ENCODE measurements at regions not wholly inside any gene's neighbourhood (a gene's known extent, or its start where the extent isn't known, plus 50 kb on each side); places are given as distances from the start of the nearest gene placed in this dataset.

DNA sequence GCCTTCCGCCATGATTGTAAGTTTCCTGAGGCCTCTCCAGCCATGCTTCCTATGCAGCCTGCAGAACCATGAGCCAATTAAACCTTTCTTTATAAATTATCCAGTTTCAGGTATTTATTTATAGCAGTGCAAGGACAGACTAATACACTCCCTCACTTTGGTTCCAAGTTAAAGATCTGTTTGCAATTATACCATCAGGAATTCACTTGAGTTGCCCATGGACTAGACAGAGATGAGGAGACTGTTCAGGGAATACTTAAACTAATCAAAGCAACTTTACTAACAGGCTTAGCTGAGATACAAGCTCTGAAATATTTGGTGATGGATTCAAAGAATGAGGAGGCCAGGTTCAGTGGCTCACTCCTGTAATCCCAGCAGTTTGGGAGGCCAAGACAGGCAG, 190.0 kb downstream of the MTCL1 start:
- H3K36me3 ChIP-seq (replicated peaks in 1 of 2; ENCODE audit: control extremely low read depth in 1 of 2, control insufficient read depth in 1 of 2, extremely low read depth in 1 of 2, insufficient read depth in 2 of 2, low read length in 1 of 2), result no peaks in the 10 kb centered on the region
- Mint-ChIP-seq H3K27ac (no peak overlapping the region), H3K4me3 (no peak overlapping the region), H3K27me3 (peaks cover 3% of the 10 kb centered on the region), H3K4me1 (peaks cover under 1% of the 10 kb centered on the region), H3K9me3 (ENCODE audit: insufficient read depth) (peaks cover 3% of the 10 kb centered on the region)
- intact Hi-C loops (cut with micrococcal nuclease), result no loop called here
- WGBS (ENCODE audit: insufficient coverage), result no CpG with 5 or more reads among the region's 1 CpG
- TF ChIP-seq EZH2 (IDR thresholded peaks at IDR 0.05; ENCODE audit: borderline replicate concordance, insufficient read depth, low read depth, low read length, poor library complexity, severe bottlenecking), result no peak
- TF ChIP-seq, protein P1, sequence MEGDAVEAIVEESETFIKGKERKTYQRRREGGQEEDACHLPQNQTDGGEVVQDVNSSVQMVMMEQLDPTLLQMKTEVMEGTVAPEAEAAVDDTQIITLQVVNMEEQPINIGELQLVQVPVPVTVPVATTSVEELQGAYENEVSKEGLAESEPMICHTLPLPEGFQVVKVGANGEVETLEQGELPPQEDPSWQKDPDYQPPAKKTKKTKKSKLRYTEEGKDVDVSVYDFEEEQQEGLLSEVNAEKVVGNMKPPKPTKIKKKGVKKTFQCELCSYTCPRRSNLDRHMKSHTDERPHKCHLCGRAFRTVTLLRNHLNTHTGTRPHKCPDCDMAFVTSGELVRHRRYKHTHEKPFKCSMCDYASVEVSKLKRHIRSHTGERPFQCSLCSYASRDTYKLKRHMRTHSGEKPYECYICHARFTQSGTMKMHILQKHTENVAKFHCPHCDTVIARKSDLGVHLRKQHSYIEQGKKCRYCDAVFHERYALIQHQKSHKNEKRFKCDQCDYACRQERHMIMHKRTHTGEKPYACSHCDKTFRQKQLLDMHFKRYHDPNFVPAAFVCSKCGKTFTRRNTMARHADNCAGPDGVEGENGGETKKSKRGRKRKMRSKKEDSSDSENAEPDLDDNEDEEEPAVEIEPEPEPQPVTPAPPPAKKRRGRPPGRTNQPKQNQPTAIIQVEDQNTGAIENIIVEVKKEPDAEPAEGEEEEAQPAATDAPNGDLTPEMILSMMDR (IDR thresholded peaks at IDR 0.05), result no peak
- no peak overlapping the region for H3K4me2 ChIP-seq (replicated peaks; ENCODE audit: low read depth, low read length, poor library complexity, severe bottlenecking)
- H4K20me1 ChIP-seq (ENCODE audit: control insufficient read depth, insufficient read depth, low read length, poor library complexity, severe bottlenecking), result no peaks in the 10 kb centered on the region
- ChIA-PET POLR2A (no interaction called here), CTCF (no interaction called here)
- no peak for DNase-seq
- H3K27me3 ChIP-seq (replicated peaks in 1 of 4; ENCODE audit: control extremely low read depth in 1 of 4, control insufficient read depth in 3 of 4, insufficient read depth in 4 of 4, low read length in 3 of 4), result no peaks in the 10 kb centered on the region
- H3K9me3 ChIP-seq (ENCODE audit: control extremely low read depth in 1 of 3, control insufficient read depth in 2 of 3, insufficient read depth in 1 of 3, low read length in 2 of 3), result peaks cover 0 to 5% (median 0%) of the 10 kb centered on the region in 3 donors
- H3K4me1 ChIP-seq (ENCODE audit: control insufficient read depth in 2 of 2, insufficient read depth in 2 of 2, low read length in 2 of 2), result no peaks in the 10 kb centered on the region
- H2AFZ ChIP-seq (ENCODE audit: insufficient read depth, low read depth, low read length, poor library complexity, severe bottlenecking), result no peak overlapping the region
- no peak overlapping the region for H3K9ac ChIP-seq (ENCODE audit: low read length)
- H3K4me3 ChIP-seq (ENCODE audit: control extremely low read depth in 1 of 5, extremely low read depth in 1 of 5, insufficient read depth in 1 of 5, low read depth in 2 of 5, low read length in 4 of 5), result no peak overlapping the region
- no peaks in the 10 kb centered on the region for H3K79me2 ChIP-seq (ENCODE audit: control insufficient read depth, insufficient read depth, low read length)
- H3K27ac ChIP-seq (ENCODE audit: low read length in 2 of 2), result no peak overlapping the region
- ATAC-seq (ENCODE audit: low read depth), result no peak

DNA sequence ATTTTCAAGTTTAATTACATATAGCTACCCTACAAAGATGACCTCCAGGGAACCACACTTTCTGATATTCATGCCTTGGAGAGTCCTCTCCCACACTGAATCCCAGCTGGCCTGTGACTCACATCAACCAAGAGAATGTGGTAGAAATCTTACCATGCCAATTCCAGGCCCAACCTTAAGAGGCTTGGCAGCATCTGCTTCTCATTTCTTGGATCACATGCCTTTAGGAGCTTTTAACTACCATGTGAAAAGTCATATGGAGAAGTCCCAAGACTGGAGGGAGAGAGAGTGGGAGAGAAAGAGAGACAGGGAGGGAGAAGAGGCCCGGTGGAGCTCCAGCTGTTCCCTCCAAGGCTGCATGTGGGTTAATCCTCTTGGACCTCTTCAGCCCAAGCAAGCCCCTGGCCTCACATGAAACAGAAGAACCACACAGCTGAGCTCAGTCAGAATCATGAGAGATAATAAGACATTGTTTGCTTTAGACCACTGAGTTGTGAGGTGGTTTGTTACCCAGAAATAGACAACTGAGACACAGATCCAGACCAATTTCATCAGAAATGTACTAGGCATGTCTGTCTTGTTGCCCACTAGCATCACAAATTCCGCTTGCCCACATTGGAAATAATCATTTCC, 190.7 kb downstream of the MTCL1 start:
- peaks cover under 1% of the 10 kb centered on the region for H3K27me3 Mint-ChIP-seq
- Histone ChIP-seq H3K9ac (ENCODE audit: low read length) (no peak overlapping the region), H3K79me2 (ENCODE audit: control insufficient read depth, insufficient read depth, low read length) (no peaks in the 10 kb centered on the region), H3K4me2 (replicated peaks; ENCODE audit: low read depth, low read length, poor library complexity, severe bottlenecking) (no peak overlapping the region), H3K36me3 (replicated peaks in 1 of 2; ENCODE audit: control extremely low read depth in 1 of 2, control insufficient read depth in 1 of 2, extremely low read depth in 1 of 2, insufficient read depth in 2 of 2, low read length in 1 of 2) (no peaks in the 10 kb centered on the region), H3K9me3 (ENCODE audit: control extremely low read depth in 1 of 3, control insufficient read depth in 2 of 3, insufficient read depth in 1 of 3, low read length in 2 of 3) (peaks cover 0 to 11% (median 0%) of the 10 kb centered on the region in 3 donors), H3K4me3 (ENCODE audit: control extremely low read depth in 1 of 5, extremely low read depth in 1 of 5, insufficient read depth in 1 of 5, low read depth in 2 of 5, low read length in 4 of 5) (no peak overlapping the region), H3K27me3 (replicated peaks in 1 of 4; ENCODE audit: control extremely low read depth in 1 of 4, control insufficient read depth in 3 of 4, insufficient read depth in 4 of 4, low read length in 3 of 4) (no peaks in the 10 kb centered on the region), H2AFZ (ENCODE audit: insufficient read depth, low read depth, low read length, poor library complexity, severe bottlenecking) (no peak overlapping the region), H3K4me1 (ENCODE audit: control insufficient read depth in 2 of 2, insufficient read depth in 2 of 2, low read length in 2 of 2) (peaks cover 5 to 6% of the 10 kb centered on the region in 2 donors), H3K27ac (ENCODE audit: low read length in 2 of 2) (no peak overlapping the region), H4K20me1 (ENCODE audit: control insufficient read depth, insufficient read depth, low read length, poor library complexity, severe bottlenecking) (no peaks in the 10 kb centered on the region)
- peaks cover 3% of the 10 kb centered on the region for H3K9me3 Mint-ChIP-seq (ENCODE audit: insufficient read depth)
- H3K4me1 Mint-ChIP-seq, result peaks cover 7% of the 10 kb centered on the region
- ChIA-PET CTCF (no interaction called here), POLR2A (no interaction called here)
- DNase-seq (no peak), ATAC-seq (ENCODE audit: low read depth) (no peak)
- TF ChIP-seq, protein P1 (IDR thresholded peaks at IDR 0.05), result no peak
- TF ChIP-seq EZH2 (IDR thresholded peaks at IDR 0.05; ENCODE audit: borderline replicate concordance, insufficient read depth, low read depth, low read length, poor library complexity, severe bottlenecking), result no peak
- intact Hi-C loops (cut with micrococcal nuclease), result no loop called here
- no peak overlapping the region for H3K27ac Mint-ChIP-seq
- 83% methylated on average over 1 of the region's 2 CpGs for WGBS (ENCODE audit: insufficient coverage)
- no peak overlapping the region for H3K4me3 Mint-ChIP-seq
